IMR-90 (cell line): ENCODE measurements at regions not wholly inside any gene's neighbourhood (a gene's known extent, or its start where the extent isn't known, plus 50 kb on each side); places are given as distances from the start of the nearest gene placed in this dataset.

Experiments
- ATAC-seq: fragments of 200-7000 bp; cut with Tn5 transposase; 2 replicates; pipeline ENCODE4 v1.9.1; 2020; ENCODE audit warnings: low read depth, mild to moderate bottlenecking, moderate library complexity
- BruUV-seq: library from RNA; stranded (reverse); fragments of 400-500 nt; replicated peaks from 2 replicates; lab custom pipeline; 2021; lab: Mats Ljungman, UMichigan
- CTCF ChIA-PET: fragments of 300-600 bp; formaldehyde crosslinking; extraction: SDS; loops from one replicate; lab custom pipeline; 2021; ENCODE audit warnings: antibody characterized with exemption; lab: Yijun Ruan, JAX
- POLR2A ChIA-PET: fragments of 300-600 bp; sonication (Branson Sonifier 250); formaldehyde crosslinking; loops from one replicate; lab custom pipeline; 2022; ENCODE audit warnings: antibody characterized with exemption; ENCODE audit not compliant: unreplicated experiment; lab: Charles Lee
- DNase-seq: peaks from one replicate; pipeline ENCODE4 v3.0.0; 2013
- H2AFZ ChIP-seq: replicated peaks from 2 replicates; pipeline ENCODE3; 2013; ENCODE audit warnings: low read length, mild to moderate bottlenecking; ENCODE audit not compliant: poor library complexity
- H2AK5ac ChIP-seq: 2 replicates; pipeline ENCODE4 v1.6.1; 2013; ENCODE audit warnings: low read depth, low read length, inconsistent platforms
- H2AK9ac ChIP-seq: replicated peaks from 2 replicates; pipeline ENCODE3; 2013; ENCODE audit warnings: mild to moderate bottlenecking, low read depth, low read length, moderate library complexity; ENCODE audit not compliant: poor library complexity
- H2BK120ac ChIP-seq: 2 replicates; pipeline ENCODE4 v1.6.1; 2013; ENCODE audit warnings: low read depth, low read length, inconsistent platforms
- H2BK15ac ChIP-seq: 3 replicates; pipeline ENCODE4 v1.6.1; 2013; ENCODE audit warnings: low read depth, low read length, inconsistent platforms
- H2BK20ac ChIP-seq: 2 replicates; pipeline ENCODE4 v1.6.1; 2013; ENCODE audit warnings: low read depth, mild to moderate bottlenecking, inconsistent platforms, low read length, moderate library complexity
- H2BK5ac ChIP-seq: 2 replicates; pipeline ENCODE4 v1.6.1; 2013; ENCODE audit warnings: mild to moderate bottlenecking, low read depth, low read length, inconsistent platforms; ENCODE audit not compliant: poor library complexity, severe bottlenecking
- H3K14ac ChIP-seq: replicated peaks from 2 replicates; pipeline ENCODE4 v1.6.1; 2013; ENCODE audit warnings: low read depth, low read length, inconsistent platforms
- H3K18ac ChIP-seq: 2 replicates; pipeline ENCODE4 v1.6.1; 2013; ENCODE audit warnings: low read depth, low read length, control low read depth
- H3K23ac ChIP-seq: 2 replicates; pipeline ENCODE4 v1.6.1; 2013; ENCODE audit warnings: low read depth, low read length, inconsistent platforms
- H3K27ac ChIP-seq: 2 replicates; pipeline ENCODE4 v1.5.1; 2013; ENCODE audit warnings: mild to moderate bottlenecking, control low read depth, low read length; ENCODE audit not compliant: insufficient read depth
- H3K27me3 ChIP-seq: 2 replicates; pipeline ENCODE4 v1.6.1; 2013; ENCODE audit warnings: low read length; ENCODE audit not compliant: control insufficient read depth, insufficient read depth
- H3K36me3 ChIP-seq: 2 replicates; pipeline ENCODE4 v1.6.1; 2013; ENCODE audit warnings: low read length, mixed read lengths; ENCODE audit not compliant: control insufficient read depth, insufficient read depth
- H3K4ac ChIP-seq: 2 replicates; pipeline ENCODE4 v1.6.1; 2013; ENCODE audit warnings: low read depth, low read length, inconsistent platforms
- H3K4me1 ChIP-seq: 2 replicates; pipeline ENCODE4 v1.6.1; 2013; ENCODE audit warnings: low read length, mixed read lengths; ENCODE audit not compliant: control insufficient read depth, insufficient read depth
- H3K4me2 ChIP-seq: 2 replicates; pipeline ENCODE4 v1.6.1; 2013; ENCODE audit warnings: low read depth, mild to moderate bottlenecking, control low read depth, low read length, moderate library complexity
- H3K4me3 ChIP-seq: 2 replicates; pipeline ENCODE4 v1.5.1; 2013; ENCODE audit warnings: low read depth, mild to moderate bottlenecking, control low read depth, low read length, moderate library complexity; ENCODE audit not compliant: insufficient read depth
- H3K56ac ChIP-seq: 2 replicates; pipeline ENCODE4 v1.6.1; 2013; ENCODE audit warnings: low read length, inconsistent platforms; ENCODE audit not compliant: insufficient read depth; ENCODE audit errors: extremely low read depth
- H3K79me1 ChIP-seq, 2 experiments: 2 replicates each; pipeline ENCODE4 v1.6.1; 2013; ENCODE audit warnings: low read length in 2 of 2, inconsistent platforms in 1 of 2, low read depth in 1 of 2
- H3K9ac ChIP-seq: 2 replicates; pipeline ENCODE4 v1.6.1; 2013; ENCODE audit warnings: low read depth, low read length, control low read depth
- H3K9me1 ChIP-seq: 2 replicates; pipeline ENCODE4 v1.6.1; 2013; ENCODE audit warnings: low read length, inconsistent platforms; ENCODE audit not compliant: insufficient read depth
- H3K9me3 ChIP-seq: 2 replicates; pipeline ENCODE4 v1.6.1; 2013; ENCODE audit warnings: low read length; ENCODE audit not compliant: control insufficient read depth, insufficient read depth
- H4K20me1 ChIP-seq: 2 replicates; pipeline ENCODE4 v1.6.1; 2013; ENCODE audit warnings: low read length, inconsistent platforms; ENCODE audit not compliant: insufficient read depth
- H4K5ac ChIP-seq: 2 replicates; pipeline ENCODE4 v1.6.1; 2013; ENCODE audit warnings: mild to moderate bottlenecking, low read depth, low read length, control low read depth
- H4K8ac ChIP-seq, 2 experiments: 2 replicates each; pipeline ENCODE4 v1.6.1; 2013; ENCODE audit warnings: low read depth in 2 of 2, low read length in 2 of 2, control low read depth in 1 of 2, inconsistent platforms in 1 of 2
- H4K91ac ChIP-seq: 2 replicates; pipeline ENCODE4 v1.6.1; 2013; ENCODE audit warnings: low read depth, low read length, inconsistent platforms; ENCODE audit not compliant: insufficient read depth
- BHLHE40 ChIP-seq: fragments of 150-350 bp; IDR thresholded peaks from 2 replicates; pipeline ENCODE4 v1.6.1; 2016; ENCODE audit warnings: mild to moderate bottlenecking, low read depth, low read length
- CHD1 ChIP-seq: IDR thresholded peaks from 2 replicates; pipeline ENCODE4 v1.6.1; 2012; ENCODE audit warnings: low read depth, low read length, improper control_type of control experiment
- FOS ChIP-seq: fragments of 150-350 bp; IDR thresholded peaks from 2 replicates; pipeline ENCODE4 v1.6.1; 2016; ENCODE audit warnings: low read depth, low read length
- MAZ ChIP-seq: IDR thresholded peaks from 2 replicates; pipeline ENCODE4 v1.6.1; 2012; ENCODE audit warnings: low read depth, mild to moderate bottlenecking, low read length, improper control_type of control experiment, moderate library complexity, borderline replicate concordance
- NFE2L2 ChIP-seq: fragments of 150-350 bp; IDR thresholded peaks from 2 replicates; pipeline ENCODE4 v1.6.1; 2016; ENCODE audit warnings: low read depth, mild to moderate bottlenecking, low read length
- POLR2A ChIP-seq: IDR thresholded peaks from 2 replicates; pipeline ENCODE4 v1.6.1; 2012; ENCODE audit warnings: mild to moderate bottlenecking, low read depth, low read length
- RAD21 ChIP-seq: IDR thresholded peaks from 2 replicates; pipeline ENCODE4 v1.6.1; 2012; ENCODE audit warnings: low read length, improper control_type of control experiment
- RCOR1 ChIP-seq: IDR thresholded peaks from 2 replicates; pipeline ENCODE4 v1.6.1; 2012; ENCODE audit warnings: mild to moderate bottlenecking, low read length, improper control_type of control experiment; ENCODE audit not compliant: insufficient replicate concordance
- WGBS, 2 experiments: methylation state at CpG; one replicate each; pipeline versions ENCODE4 v1.1.5 to v1.1.7; 2013; ENCODE audit warnings: missing lambda C conversion rate in 2 of 2; ENCODE audit not compliant: insufficient read length in 1 of 2; ENCODE audit errors: extremely low coverage in 2 of 2; 5-methylcytosine and 5-hydroxymethylcytosine counted together
- dilution Hi-C: fragments of 300-500 bp; cut with HindIII; formaldehyde crosslinking; loops from one replicate; pipeline ENCODE4 v1.14.3; 2018; ENCODE audit warnings: low sequenced_read_pairs; ENCODE audit not compliant: unreplicated experiment
- in situ Hi-C: fragments of 300-500 bp; cut with MboI; formaldehyde crosslinking; loops from 3 replicates; pipeline ENCODE4 v1.14.3; 2019; ENCODE audit warnings: low sequenced_read_pairs, inconsistent platforms, mixed read lengths
- intact Hi-C: fragments of 100-400 bp; cut with micrococcal nuclease; formaldehyde crosslinking; loops from 2 replicates; pipeline ENCODE4 v1.10.0; 2022
- TF ChIP-seq, protein P1 (sequence below): conservative IDR thresholded peaks from 2 replicates; pipeline ENCODE4 v1.5.1; 2012; ENCODE audit warnings: mild to moderate bottlenecking, low read depth, low read length, improper control_type of control experiment
- TF ChIP-seq, protein P2 (sequence below): fragments of 150-350 bp; IDR thresholded peaks from 2 replicates; pipeline ENCODE4 v1.6.1; 2016; ENCODE audit warnings: low read depth, mild to moderate bottlenecking, low read length, moderate library complexity, borderline replicate concordance

GRCh38 chr6:167481307-167481926, 156.5 kb downstream of the TTLL2 start:
- intact Hi-C loops: no loop called here
- TF ChIP-seq, protein P1, sequence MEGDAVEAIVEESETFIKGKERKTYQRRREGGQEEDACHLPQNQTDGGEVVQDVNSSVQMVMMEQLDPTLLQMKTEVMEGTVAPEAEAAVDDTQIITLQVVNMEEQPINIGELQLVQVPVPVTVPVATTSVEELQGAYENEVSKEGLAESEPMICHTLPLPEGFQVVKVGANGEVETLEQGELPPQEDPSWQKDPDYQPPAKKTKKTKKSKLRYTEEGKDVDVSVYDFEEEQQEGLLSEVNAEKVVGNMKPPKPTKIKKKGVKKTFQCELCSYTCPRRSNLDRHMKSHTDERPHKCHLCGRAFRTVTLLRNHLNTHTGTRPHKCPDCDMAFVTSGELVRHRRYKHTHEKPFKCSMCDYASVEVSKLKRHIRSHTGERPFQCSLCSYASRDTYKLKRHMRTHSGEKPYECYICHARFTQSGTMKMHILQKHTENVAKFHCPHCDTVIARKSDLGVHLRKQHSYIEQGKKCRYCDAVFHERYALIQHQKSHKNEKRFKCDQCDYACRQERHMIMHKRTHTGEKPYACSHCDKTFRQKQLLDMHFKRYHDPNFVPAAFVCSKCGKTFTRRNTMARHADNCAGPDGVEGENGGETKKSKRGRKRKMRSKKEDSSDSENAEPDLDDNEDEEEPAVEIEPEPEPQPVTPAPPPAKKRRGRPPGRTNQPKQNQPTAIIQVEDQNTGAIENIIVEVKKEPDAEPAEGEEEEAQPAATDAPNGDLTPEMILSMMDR: no peak
- TF ChIP-seq FOS (no peak), BHLHE40 (no peak), POLR2A (no peak), NFE2L2 (no peak), RCOR1 (no peak), RAD21 (no peak), CHD1 (no peak), MAZ (no peak)
- TF ChIP-seq, protein P2, sequence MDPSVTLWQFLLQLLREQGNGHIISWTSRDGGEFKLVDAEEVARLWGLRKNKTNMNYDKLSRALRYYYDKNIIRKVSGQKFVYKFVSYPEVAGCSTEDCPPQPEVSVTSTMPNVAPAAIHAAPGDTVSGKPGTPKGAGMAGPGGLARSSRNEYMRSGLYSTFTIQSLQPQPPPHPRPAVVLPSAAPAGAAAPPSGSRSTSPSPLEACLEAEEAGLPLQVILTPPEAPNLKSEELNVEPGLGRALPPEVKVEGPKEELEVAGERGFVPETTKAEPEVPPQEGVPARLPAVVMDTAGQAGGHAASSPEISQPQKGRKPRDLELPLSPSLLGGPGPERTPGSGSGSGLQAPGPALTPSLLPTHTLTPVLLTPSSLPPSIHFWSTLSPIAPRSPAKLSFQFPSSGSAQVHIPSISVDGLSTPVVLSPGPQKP: no peak
- no peak for ATAC-seq
- Histone ChIP-seq H3K23ac (no peak overlapping the region), H3K4me1 (no peaks in the 10 kb centered on the region), H4K5ac (no peak overlapping the region), H4K20me1 (no peaks in the 10 kb centered on the region), H2BK15ac (no peak overlapping the region), H3K4me2 (no peak overlapping the region), H3K79me1 (no peaks in the 10 kb centered on the region), H3K56ac (no peak overlapping the region), H4K8ac (no peak overlapping the region), H2BK120ac (no peak overlapping the region), H2AFZ (no peak overlapping the region), H2BK20ac (no peak overlapping the region), H3K9me1 (no peaks in the 10 kb centered on the region), H4K91ac (no peak overlapping the region), H3K18ac (no peak overlapping the region), H3K9ac (no peak overlapping the region), H3K9me3 (peaks cover 40% of the 10 kb centered on the region), H2AK9ac (no peak overlapping the region), H2AK5ac (no peak overlapping the region), H3K36me3 (no peaks in the 10 kb centered on the region), H3K14ac (no peak overlapping the region), H3K4me3 (no peak overlapping the region), H3K27me3 (no peaks in the 10 kb centered on the region), H3K4ac (no peak overlapping the region), H2BK5ac (no peak overlapping the region), H3K27ac (no peak overlapping the region)
- dilution Hi-C loops: no loop called here
- ChIA-PET POLR2A (no interaction called here), CTCF (no interaction called here)
- no TSS peak for BruUV-seq
- DNase-seq: no peak
- in situ Hi-C loops: no loop called here
- WGBS, 2 experiments: no CpG with 5 or more reads among the region's 6 CpGs
